ENCODE measurements at regions not wholly inside any gene's neighbourhood (a gene's known extent, or its start where the extent isn't known, plus 50 kb on each side); places are given as distances from the start of the nearest gene placed in this dataset.

DNA sequence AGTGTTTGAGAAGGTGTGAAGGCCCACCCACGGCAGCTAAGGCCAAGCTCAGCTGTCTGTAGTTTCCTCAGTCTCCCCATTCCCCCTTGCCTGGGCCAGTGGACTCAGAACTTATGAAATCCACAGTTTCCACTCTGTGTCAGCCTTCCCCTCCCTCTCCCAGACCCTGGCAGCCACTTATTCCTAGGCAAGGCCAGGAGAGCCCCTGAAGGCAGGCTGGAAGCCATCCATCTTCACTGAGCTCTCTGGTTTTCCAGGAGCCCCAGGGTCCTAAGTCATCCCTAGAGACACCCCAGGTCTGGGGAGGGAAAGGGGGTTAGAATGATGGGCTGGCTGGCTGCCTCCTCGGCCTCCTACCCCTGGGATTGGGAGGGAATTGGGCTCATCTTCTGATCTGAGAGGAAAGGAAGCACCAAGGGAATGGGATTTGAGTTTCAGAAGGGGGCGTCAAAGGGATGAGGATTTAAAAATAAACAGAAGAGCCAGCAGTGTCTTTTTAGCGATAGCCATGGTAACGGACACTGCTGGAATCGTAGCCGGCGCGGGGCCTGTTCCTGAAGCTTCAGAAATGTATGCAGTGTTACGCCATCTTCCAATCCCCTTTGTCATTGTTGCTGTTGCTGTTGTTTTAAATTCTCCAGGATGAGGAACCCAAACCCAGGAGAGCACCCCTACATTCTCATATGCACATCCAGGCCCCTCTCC lies 561.1 kb upstream of the CADM1 start:
- TF ChIP-seq POLR2A (IDR thresholded peaks at IDR 0.05) (no peak), POLR2AphosphoS5 (IDR thresholded peaks at IDR 0.05) (no peak), CTCF (IDR thresholded peaks at IDR 0.05) (no peak), EP300 (IDR thresholded peaks at IDR 0.05) (no peak)
